Activated T-helper 1 cell treated with Interleukin-2 at 50 U/mL for 16 hours (primary cell): ENCODE measurements at regions not wholly inside any gene's neighbourhood (a gene's known extent, or its start where the extent isn't known, plus 50 kb on each side); places are given as distances from the start of the nearest gene placed in this dataset.
"Not testable (repeated sequence)": the region's sequence is repeated elsewhere in the genome, so short reads cannot be mapped to it uniquely, and the experiment has no call there.

Source experiments
- DNase-seq: peaks from one replicate; pipeline ENCODE4 v3.0.0-alpha.2; 2020; ENCODE audit warnings: low read depth

GRCh38 chr3:87710511-87710910, 348.3 kb downstream of the CGGBP1 start:
- no peak for DNase-seq

GRCh38 chr3:87710028-87710427, 348.8 kb downstream of the CGGBP1 start:
- no peak for DNase-seq

- no peak for DNase-seq
Measured at GRCh38 chr3:87706176-87706575, 352.6 kb downstream of the CGGBP1 start.

GRCh38 chr3:87702600-87702999, 356.2 kb downstream of the CGGBP1 start:
- no peak for DNase-seq

- DNase-seq = no peak
Measured at GRCh38 chr3:87696124-87697013, 362.4 kb downstream of the CGGBP1 start.

GRCh38 chr3:87694678-87695077, 364.1 kb downstream of the CGGBP1 start:
- no peak for DNase-seq

GRCh38 chr3:87691109-87691508, 367.7 kb downstream of the CGGBP1 start:
- DNase-seq = no peak

GRCh38 chr3:87678984-87679660, 379.7 kb downstream of the CGGBP1 start:
- not testable (repeated sequence) for DNase-seq

- no peak for DNase-seq
Measured at GRCh38 chr3:87674397-87675161, 384.2 kb downstream of the CGGBP1 start.

- DNase-seq = no peak
Measured at GRCh38 chr3:87673132-87673531, 385.7 kb downstream of the CGGBP1 start.

- no peak for DNase-seq
Measured at GRCh38 chr3:87654184-87654583, 377.8 kb upstream of the POU1F1 start.

GRCh38 chr3:87653138-87653537, 376.8 kb upstream of the POU1F1 start:
- not testable (repeated sequence) for DNase-seq

- no peak for DNase-seq
Measured at GRCh38 chr3:87634426-87634825, 358.0 kb upstream of the POU1F1 start.

GRCh38 chr3:87627316-87627715, 350.9 kb upstream of the POU1F1 start:
- DNase-seq = no peak

GRCh38 chr3:87626546-87626945, 350.2 kb upstream of the POU1F1 start:
- DNase-seq = no peak

GRCh38 chr3:87625876-87626275, 349.5 kb upstream of the POU1F1 start:
- no peak for DNase-seq

- DNase-seq = no peak
Measured at GRCh38 chr3:87624860-87625259, 348.5 kb upstream of the POU1F1 start.

- no peak for DNase-seq
Measured at GRCh38 chr3:87621667-87622066, 345.3 kb upstream of the POU1F1 start.

GRCh38 chr3:87615506-87615905, 339.1 kb upstream of the POU1F1 start:
- DNase-seq = no peak

GRCh38 chr3:87614998-87615397, 338.6 kb upstream of the POU1F1 start:
- no peak for DNase-seq

- no peak for DNase-seq
Measured at GRCh38 chr3:87607234-87607633, 330.9 kb upstream of the POU1F1 start.

- no peak for DNase-seq
Measured at GRCh38 chr3:87595798-87596197, 319.4 kb upstream of the POU1F1 start.

GRCh38 chr3:87581240-87581639, 304.9 kb upstream of the POU1F1 start:
- DNase-seq = no peak
